HG03095 (cell line): ENCODE measurements at regions not wholly inside any gene's neighbourhood (a gene's known extent, or its start where the extent isn't known, plus 50 kb on each side); places are given as distances from the start of the nearest gene placed in this dataset.
"Not testable (repeated sequence)": the region's sequence is repeated elsewhere in the genome, so short reads cannot be mapped to it uniquely, and the experiment has no call there.

Source experiments
- ATAC-seq: cut with Tn5 transposase; IDR thresholded peaks from one replicate; pipeline ENCODE4 v1.9.1; 2021; ENCODE audit warnings: moderate library complexity; ENCODE audit not compliant: unreplicated experiment

- ATAC-seq = no peak
Measured at GRCh38 chr11:96506953-96507354, 117.1 kb downstream of the JRKL start.

GRCh38 chr11:96508861-96509260 lies 119.0 kb downstream of the JRKL start:
- no peak for ATAC-seq

- no peak for ATAC-seq
Measured at GRCh38 chr11:96520939-96521338, 131.1 kb downstream of the JRKL start.

GRCh38 chr11:96523656-96524055 lies 133.8 kb downstream of the JRKL start:
- ATAC-seq = no peak

GRCh38 chr11:96524475-96524874 lies 134.7 kb downstream of the JRKL start:
- no peak for ATAC-seq

GRCh38 chr11:96530473-96530872 lies 140.7 kb downstream of the JRKL start:
- ATAC-seq = no peak

GRCh38 chr11:96538104-96538503 lies 148.3 kb downstream of the JRKL start:
- no peak for ATAC-seq

- no peak for ATAC-seq
Measured at GRCh38 chr11:96538622-96539021, 148.8 kb downstream of the JRKL start.

- no peak for ATAC-seq
Measured at GRCh38 chr11:96540875-96541274, 151.1 kb downstream of the JRKL start.

GRCh38 chr11:96543177-96543576 lies 153.4 kb downstream of the JRKL start:
- no peak for ATAC-seq

GRCh38 chr11:96545192-96545591 lies 155.4 kb downstream of the JRKL start:
- not testable (repeated sequence) for ATAC-seq

- no peak for ATAC-seq
Measured at GRCh38 chr11:96551136-96551535, 161.3 kb downstream of the JRKL start.

GRCh38 chr11:96554236-96554820 lies 164.5 kb downstream of the JRKL start:
- no peak for ATAC-seq

- ATAC-seq = not testable (repeated sequence)
Measured at GRCh38 chr11:96555826-96556225, 166.0 kb downstream of the JRKL start.

GRCh38 chr11:96560727-96561126 lies 170.9 kb downstream of the JRKL start:
- not testable (repeated sequence) for ATAC-seq

GRCh38 chr11:96567176-96567575 lies 177.4 kb downstream of the JRKL start:
- no peak for ATAC-seq

- ATAC-seq = no peak
Measured at GRCh38 chr11:96567667-96568066, 177.9 kb downstream of the JRKL start.

- ATAC-seq = no peak
Measured at GRCh38 chr11:96576383-96576782, 186.6 kb downstream of the JRKL start.

GRCh38 chr11:96578379-96578778 lies 188.6 kb downstream of the JRKL start:
- no peak for ATAC-seq

GRCh38 chr11:96579656-96580055 lies 189.8 kb downstream of the JRKL start:
- no peak for ATAC-seq

GRCh38 chr11:96580476-96581040 lies 190.7 kb downstream of the JRKL start:
- no peak for ATAC-seq

- not testable (repeated sequence) for ATAC-seq
Measured at GRCh38 chr11:96585944-96586880, 196.4 kb downstream of the JRKL start.
